Prostate gland (tissue), 2 donors: ENCODE measurements at regions not wholly inside any gene's neighbourhood (a gene's known extent, or its start where the extent isn't known, plus 50 kb on each side); places are given as distances from the start of the nearest gene placed in this dataset.

Experiments used
- CTCF ChIP-seq, 4 experiments: fragments of 200-600 bp in 2 of 4; fragments of 450-650 bp in 2 of 4; sonication (generic) in 2 of 4; IDR thresholded peaks; 1 replicate in 3 of 4; 2 replicates in 1 of 4; pipeline ENCODE4 v1.5.1; 2016 to 2019; ENCODE audit warnings: antibody characterized with exemption in 4 of 4, mild to moderate bottlenecking in 2 of 4, moderate library complexity in 2 of 4
- POLR2A ChIP-seq: fragments of 450-650 bp; IDR thresholded peaks from one replicate; pipeline ENCODE4 v1.6.1; 2016; ENCODE audit warnings: antibody characterized with exemption, mild to moderate bottlenecking

DNA sequence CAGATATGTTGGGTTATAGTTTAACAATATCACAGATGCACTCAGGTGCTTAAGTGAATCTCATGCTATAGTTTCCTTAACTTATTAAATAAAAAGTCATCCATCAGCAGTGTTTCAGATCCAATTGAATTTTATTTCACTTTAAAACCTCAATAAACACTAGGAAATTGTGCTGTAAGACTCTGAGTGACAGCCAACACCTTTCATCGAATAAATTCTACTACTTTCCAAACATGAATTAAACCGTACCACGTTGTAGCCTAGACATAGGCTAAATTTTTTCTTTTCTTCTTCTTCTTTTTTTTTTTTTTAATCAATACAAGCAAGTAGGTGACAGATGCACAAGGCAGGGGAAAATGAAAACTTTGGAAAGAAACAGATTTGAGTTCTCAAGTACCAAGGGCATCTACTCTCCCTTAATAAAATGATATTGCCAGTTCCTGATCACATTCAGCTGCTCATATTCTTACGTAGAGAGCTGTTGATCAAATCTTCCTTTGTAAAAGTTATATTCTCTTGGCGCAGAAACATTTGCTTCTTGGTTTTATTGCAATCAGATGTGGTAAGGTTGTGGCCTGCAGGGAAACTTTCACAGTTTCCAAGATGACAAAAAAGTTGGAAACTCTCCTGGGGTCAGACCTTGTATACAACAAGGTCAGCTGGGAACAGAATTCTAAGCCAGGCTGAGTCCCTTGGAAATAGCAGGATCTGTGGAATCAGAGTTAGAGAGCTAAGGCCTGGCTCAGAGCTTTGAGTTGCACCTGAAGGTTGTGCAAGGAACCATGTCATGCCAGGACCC, 147.7 kb downstream of the CD47 start:
- no peak for TF ChIP-seq CTCF (IDR thresholded peaks at IDR 0.05)
- no peak for TF ChIP-seq POLR2A
